Stomach (tissue), 4 donors: ENCODE measurements at regions not wholly inside any gene's neighbourhood (a gene's known extent, or its start where the extent isn't known, plus 50 kb on each side); places are given as distances from the start of the nearest gene placed in this dataset.

Source experiments
- CTCF ChIP-seq, 7 experiments: fragments of 450-650 bp in 4 of 7; fragments of 200-600 bp in 3 of 7; sonication (generic) in 3 of 7; IDR thresholded peaks; one replicate each; pipeline ENCODE4 v1.5.1; 2016 to 2019; ENCODE audit warnings: antibody characterized with exemption in 7 of 7, control low read depth in 2 of 7, mild to moderate bottlenecking in 1 of 7
- EP300 ChIP-seq: sonication (generic); formaldehyde crosslinking; IDR thresholded peaks from one replicate; pipeline ENCODE4 v1.6.1; 2017; ENCODE audit warnings: antibody characterized with exemption
- POLR2AphosphoS5 ChIP-seq, 3 donors: sonication (generic); formaldehyde crosslinking; IDR thresholded peaks; one replicate each; pipeline ENCODE4 v1.6.1; 2016; ENCODE audit warnings: antibody characterized with exemption in 3 of 3

- TF ChIP-seq EP300: no peak
- TF ChIP-seq CTCF (IDR thresholded peaks at IDR 0.05): no peak
- TF ChIP-seq POLR2AphosphoS5 (IDR thresholded peaks at IDR 0.05): no peak
These were observed 57.9 kb downstream of the OLIG1 start for GRCh38 chr21:33127868-33128242.
